HG03432 (cell line): ENCODE measurements at regions not wholly inside any gene's neighbourhood (a gene's known extent, or its start where the extent isn't known, plus 50 kb on each side); places are given as distances from the start of the nearest gene placed in this dataset.

Experiments used
- ATAC-seq: cut with Tn5 transposase; IDR thresholded peaks from one replicate; pipeline ENCODE4 v1.9.1; 2021; ENCODE audit warnings: mild to moderate bottlenecking, moderate library complexity; ENCODE audit not compliant: unreplicated experiment

DNA sequence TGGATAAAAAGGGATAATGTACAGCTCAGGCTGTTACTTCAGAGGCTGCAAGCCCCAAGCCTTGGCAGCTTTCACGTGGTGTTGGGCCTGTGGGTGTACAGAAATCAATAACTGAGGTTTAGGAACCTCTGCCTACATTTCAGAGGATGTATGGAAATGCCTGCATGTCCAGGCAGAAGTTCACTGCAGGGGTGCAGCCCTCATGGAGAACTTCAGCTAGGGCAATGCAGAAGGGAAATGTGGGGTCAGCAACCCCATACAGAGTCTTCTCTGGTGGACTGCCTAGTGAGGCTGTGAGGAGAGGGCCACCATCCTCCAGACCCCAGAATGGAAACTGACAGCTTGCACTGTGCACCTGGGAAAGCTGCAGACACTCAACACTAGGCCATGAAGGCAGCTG is 1350.3 kb downstream of the ROBO2 start:
- ATAC-seq = no peak

DNA sequence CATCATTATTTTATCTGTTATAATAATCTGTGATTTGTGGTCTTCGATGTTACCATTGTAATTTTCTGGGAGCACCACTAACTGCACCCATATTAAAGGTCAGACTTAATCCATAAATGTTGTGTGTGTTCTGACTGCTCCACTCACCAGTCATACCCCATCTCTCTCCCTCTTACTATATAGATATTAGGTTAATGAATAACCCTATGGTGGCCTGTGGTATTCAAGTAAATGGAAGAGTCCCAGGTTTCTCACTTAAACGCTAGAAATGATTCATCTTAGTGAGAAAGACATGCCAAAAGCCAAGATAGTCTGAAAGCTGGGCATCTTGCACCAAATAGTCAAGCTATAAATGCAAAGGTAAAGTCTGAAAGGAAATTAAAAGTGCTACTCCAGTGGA is 1358.5 kb downstream of the ROBO2 start:
- no peak for ATAC-seq

DNA sequence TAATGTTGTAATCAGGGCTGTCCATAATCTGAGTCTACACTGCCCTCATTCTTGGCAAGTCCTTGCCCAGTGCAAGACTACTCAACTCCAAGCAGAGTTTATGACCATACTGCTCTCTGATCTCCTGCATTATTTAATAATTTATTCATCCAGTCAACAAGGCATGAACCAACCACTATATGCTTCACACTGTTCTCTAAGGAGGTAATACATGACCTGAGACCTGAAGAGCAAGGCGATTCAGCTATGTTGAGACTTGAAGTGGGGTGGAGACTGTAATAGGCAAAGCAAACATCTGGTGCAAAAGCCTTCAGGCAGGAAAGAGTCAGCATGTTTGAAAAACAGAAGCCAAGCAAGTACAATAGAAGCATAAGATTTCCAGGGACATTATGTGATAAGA is 1362.8 kb downstream of the ROBO2 start:
- ATAC-seq = no peak

GRCh38 chr3:78405745-78406144 is 1362.1 kb downstream of the ROBO1 start:
- no peak for ATAC-seq

GRCh38 chr3:78406396-78406795 is 1361.4 kb downstream of the ROBO1 start:
- ATAC-seq = no peak

- no peak for ATAC-seq
Measured at GRCh38 chr3:78410077-78410476, 1357.7 kb downstream of the ROBO1 start.

GRCh38 chr3:78414261-78414660 is 1353.5 kb downstream of the ROBO1 start:
- no peak for ATAC-seq

DNA sequence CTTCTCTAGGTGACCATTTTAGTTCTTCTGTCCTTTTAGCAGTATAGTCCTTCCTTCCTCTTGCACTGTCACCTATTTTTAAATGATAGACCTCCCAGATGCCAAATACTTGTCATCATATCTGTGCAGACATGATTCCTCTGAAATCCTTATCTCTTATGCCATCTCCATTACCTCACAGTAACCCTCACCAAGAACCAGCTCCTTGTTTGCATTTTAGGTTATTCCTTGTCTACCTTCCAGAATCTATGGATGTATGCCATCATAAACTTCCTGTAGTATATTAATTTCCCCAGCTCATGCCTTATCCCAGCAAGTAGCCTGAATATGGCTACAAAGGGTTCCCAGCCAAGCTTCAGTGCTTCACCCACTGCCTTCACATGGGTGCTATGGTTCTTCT is 1347.2 kb downstream of the ROBO1 start:
- no peak for ATAC-seq

GRCh38 chr3:78421247-78421966 is 1346.4 kb downstream of the ROBO1 start:
- ATAC-seq = no peak

DNA sequence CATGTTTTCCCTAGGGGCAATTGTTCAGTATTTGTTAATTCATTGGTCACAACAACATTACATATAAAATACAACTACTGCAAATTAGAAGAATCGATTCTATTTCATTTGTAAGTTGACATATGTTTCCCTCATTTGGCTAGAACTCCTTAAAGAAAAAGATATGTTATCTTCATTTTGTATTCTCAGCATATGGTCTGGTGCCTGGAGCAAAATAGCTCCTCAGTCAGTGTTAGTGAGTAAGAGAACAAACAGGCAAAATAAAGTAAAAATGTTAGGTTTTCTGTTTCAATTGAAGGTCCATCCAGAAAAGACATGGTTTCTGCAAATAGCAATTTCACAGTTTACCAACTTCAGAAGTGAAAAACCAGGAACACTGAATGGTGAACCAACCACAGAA is 1343.1 kb downstream of the ROBO1 start:
- no peak for ATAC-seq

GRCh38 chr3:78426454-78426853 is 1341.3 kb downstream of the ROBO1 start:
- no peak for ATAC-seq

GRCh38 chr3:78427303-78427702 is 1340.5 kb downstream of the ROBO1 start:
- ATAC-seq = no peak

GRCh38 chr3:78430741-78431140 is 1337.1 kb downstream of the ROBO1 start:
- no peak for ATAC-seq

GRCh38 chr3:78434801-78435200 is 1333.0 kb downstream of the ROBO1 start:
- no peak for ATAC-seq

GRCh38 chr3:78455166-78455565 is 1312.6 kb downstream of the ROBO1 start:
- ATAC-seq = no peak

- no peak for ATAC-seq
Measured at GRCh38 chr3:78455712-78456433, 1311.9 kb downstream of the ROBO1 start.

GRCh38 chr3:78459796-78460195 is 1308.0 kb downstream of the ROBO1 start:
- ATAC-seq = no peak

- no peak for ATAC-seq
Measured at GRCh38 chr3:78462021-78462420, 1305.8 kb downstream of the ROBO1 start.

- ATAC-seq = no peak
Measured at GRCh38 chr3:78476076-78476475, 1291.7 kb downstream of the ROBO1 start.

GRCh38 chr3:78481050-78481449 is 1286.7 kb downstream of the ROBO1 start:
- ATAC-seq = no peak

DNA sequence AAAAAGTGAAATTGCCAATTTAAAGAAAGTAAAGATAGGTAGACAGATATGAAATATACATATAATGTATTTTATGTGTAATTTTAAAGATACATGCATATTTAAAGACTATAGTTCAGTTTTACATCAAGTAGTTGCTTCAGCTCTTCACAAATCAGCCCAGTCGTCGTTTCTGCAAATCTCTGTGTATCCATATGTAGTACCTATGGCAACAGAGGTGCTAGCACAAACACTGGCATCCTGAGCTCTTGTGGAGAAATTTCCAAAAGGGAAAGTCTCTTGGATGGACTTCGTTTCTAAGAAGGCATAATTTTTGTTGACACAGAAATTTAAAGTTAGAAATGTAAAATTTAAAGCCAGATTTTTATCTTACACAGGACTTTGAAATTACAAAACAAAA is 1284.7 kb downstream of the ROBO1 start:
- no peak for ATAC-seq

DNA sequence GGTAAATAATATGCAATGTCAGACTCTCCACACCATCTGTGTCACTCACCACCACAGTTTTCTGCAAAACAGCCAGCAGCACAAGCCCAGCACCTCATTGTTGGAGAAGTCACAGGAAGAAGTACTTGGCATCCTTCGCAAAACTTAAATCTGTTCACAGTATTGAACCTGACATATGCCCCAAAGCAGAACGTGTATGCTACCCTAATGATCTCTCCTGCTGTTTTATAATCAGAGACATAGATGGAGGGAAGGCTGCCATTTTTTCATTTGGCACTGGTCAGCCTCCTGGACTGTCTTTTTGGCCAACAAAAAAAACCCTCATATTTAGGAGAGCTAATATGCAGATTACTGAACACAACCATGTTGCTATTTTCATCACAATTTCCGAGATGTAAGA is 1272.9 kb downstream of the ROBO1 start:
- no peak for ATAC-seq

DNA sequence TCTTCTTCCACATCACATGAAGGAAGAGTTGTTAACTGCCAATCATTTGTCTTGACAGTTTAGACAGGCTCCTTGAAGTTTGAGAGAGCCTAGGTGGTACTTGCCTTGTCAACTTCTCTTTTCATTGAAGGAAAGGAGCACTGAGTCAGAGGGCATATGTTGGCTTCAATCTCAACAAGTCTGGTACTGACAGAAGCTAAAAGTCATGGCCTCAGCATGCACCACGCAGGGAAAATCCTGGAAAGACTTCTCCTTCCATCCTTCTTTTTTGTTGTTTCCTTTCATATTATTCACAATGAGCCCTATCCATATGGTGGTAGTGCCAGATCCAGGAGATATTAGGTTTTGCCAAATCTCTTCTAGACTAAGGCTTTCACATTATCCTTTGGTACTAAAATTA is 1272.5 kb downstream of the ROBO1 start:
- no peak for ATAC-seq
